SK-N-SH (cell line): ENCODE measurements at regions not wholly inside any gene's neighbourhood (a gene's known extent, or its start where the extent isn't known, plus 50 kb on each side); places are given as distances from the start of the nearest gene placed in this dataset.
A peak's percentile ranks its signal among the peaks of the same experiment; 100 is the strongest.

Experiments
- CTCF ChIA-PET: fragments of 300-600, 350-600 bp; formaldehyde crosslinking; extraction: SDS; loops from one replicate; lab custom pipeline; 2021; lab: Yijun Ruan, JAX
- POLR2A ChIA-PET: fragments of 350-600 bp; sonication (Branson Sonifier 250); formaldehyde crosslinking; extraction: SDS; loops from one replicate; lab custom pipeline; 2020; ENCODE audit warnings: antibody characterized with exemption, inconsistent platforms; lab: Yijun Ruan, JAX
- DNase-seq: peaks from one replicate; pipeline ENCODE4 v3.0.0; 2012
- H2AFZ ChIP-seq: fragments of 200-600 bp; sonication (generic); 2 replicates; pipeline ENCODE4 v1.8.1; 2016; ENCODE audit warnings: antibody characterized with exemption, mild to moderate bottlenecking, low read depth
- H3F3A ChIP-seq: fragments of 200-600 bp; sonication (generic); replicated peaks from 2 replicates; pipeline ENCODE3; 2016; ENCODE audit warnings: antibody characterized with exemption, mild to moderate bottlenecking; ENCODE audit not compliant: insufficient read depth
- H3K27ac ChIP-seq, 2 experiments: fragments of 200-500 bp in 1 of 2; fragments of 200-600 bp in 1 of 2; sonication (Bioruptor generic) in 1 of 2; sonication (generic), shearing (Covaris generic) in 1 of 2; 2 replicates each; pipeline versions ENCODE4 v1.5.1 to v1.6.1; 2014 to 2016; ENCODE audit warnings: low read depth in 2 of 2, inconsistent platforms in 1 of 2, low read length in 1 of 2, mild to moderate bottlenecking in 1 of 2, mixed read lengths in 1 of 2
- H3K27me3 ChIP-seq: fragments of 200-600 bp; sonication (generic), shearing (Covaris generic); 2 replicates; pipeline ENCODE4 v1.6.1; 2016; ENCODE audit warnings: mixed run types; ENCODE audit not compliant: insufficient read depth
- H3K36me3 ChIP-seq, 2 experiments: fragments of 200-500 bp in 1 of 2; fragments of 200-600 bp in 1 of 2; sonication (Bioruptor generic) in 1 of 2; sonication (generic) in 1 of 2; replicated peaks in 1 of 2; 2 replicates each; pipeline versions ENCODE3 to v1.5.1; 2014 to 2016; ENCODE audit warnings: low read length in 1 of 2, mild to moderate bottlenecking in 1 of 2; ENCODE audit not compliant: insufficient read depth in 2 of 2, control insufficient read depth in 1 of 2
- H3K4me1 ChIP-seq, 2 experiments: fragments of 200-500 bp in 1 of 2; fragments of 200-600 bp in 1 of 2; sonication (Bioruptor generic) in 1 of 2; sonication (generic), shearing (Covaris generic) in 1 of 2; 2 replicates each; pipeline versions ENCODE4 v1.5.1 to v1.6.1; 2014 to 2016; ENCODE audit warnings: low read depth in 1 of 2, low read length in 1 of 2, mixed run types in 1 of 2; ENCODE audit not compliant: insufficient read depth in 2 of 2, control insufficient read depth in 1 of 2
- H3K4me2 ChIP-seq: fragments of 200-600 bp; sonication (generic), shearing (Covaris generic); 2 replicates; pipeline ENCODE4 v1.6.1; 2017; ENCODE audit warnings: mixed run types
- H3K4me3 ChIP-seq, 2 experiments: fragments of 200-500 bp in 1 of 2; fragments of 200-600 bp in 1 of 2; sonication (Bioruptor generic) in 1 of 2; sonication (generic), shearing (Covaris generic) in 1 of 2; 2 replicates each; pipeline versions ENCODE4 v1.5.1 to v1.8.1; 2014 to 2016; ENCODE audit warnings: low read depth in 2 of 2, inconsistent platforms in 1 of 2, low read length in 1 of 2, mild to moderate bottlenecking in 1 of 2, mixed read lengths in 1 of 2, moderate library complexity in 1 of 2
- H3K79me2 ChIP-seq: fragments of 200-600 bp; sonication (generic); 2 replicates; pipeline ENCODE4 v1.8.1; 2017; ENCODE audit warnings: mild to moderate bottlenecking; ENCODE audit not compliant: insufficient read depth
- H3K9ac ChIP-seq: fragments of 200-600 bp; sonication (generic); 2 replicates; pipeline ENCODE4 v1.6.1; 2017; ENCODE audit warnings: mixed run types
- H3K9me2 ChIP-seq: fragments of 200-600 bp; sonication (generic); 2 replicates; pipeline ENCODE4 v1.6.1; 2017; ENCODE audit warnings: mixed run types
- H3K9me3 ChIP-seq: fragments of 200-600 bp; sonication (generic); 2 replicates; pipeline ENCODE4 v1.6.1; 2017; ENCODE audit warnings: mixed run types, mild to moderate bottlenecking, moderate library complexity
- H4K20me1 ChIP-seq: fragments of 200-600 bp; sonication (generic); 2 replicates; pipeline ENCODE4 v1.6.1; 2017; ENCODE audit warnings: mild to moderate bottlenecking, mixed run types; ENCODE audit not compliant: insufficient read depth
- CHD2 ChIP-seq: fragments of 150-350 bp; IDR thresholded peaks from 2 replicates; pipeline ENCODE4 v1.6.1; 2018; ENCODE audit warnings: low read length; ENCODE audit not compliant: partially characterized antibody
- ELF1 ChIP-seq: IDR thresholded peaks from 2 replicates; pipeline ENCODE4 v1.4.0; 2012
- FOSL2 ChIP-seq: IDR thresholded peaks from 2 replicates; pipeline ENCODE4 v1.4.0; 2012; ENCODE audit warnings: low read depth, mild to moderate bottlenecking, moderate library complexity, borderline replicate concordance
- FOXM1 ChIP-seq: IDR thresholded peaks from 2 replicates; pipeline ENCODE4 v1.4.0; 2012; ENCODE audit warnings: low read depth, mild to moderate bottlenecking
- MXI1 ChIP-seq: IDR thresholded peaks from 2 replicates; pipeline ENCODE4 v1.6.1; 2012; ENCODE audit warnings: mild to moderate bottlenecking, low read depth, low read length, improper control_type of control experiment
- NRF1 ChIP-seq: IDR thresholded peaks from 2 replicates; pipeline ENCODE4 v1.6.1; 2012; ENCODE audit warnings: low read depth, mild to moderate bottlenecking, low read length
- POLR2AphosphoS5 ChIP-seq: IDR thresholded peaks from 2 replicates; pipeline ENCODE4 v1.6.1; 2012; ENCODE audit warnings: low read depth, low read length
- REST ChIP-seq: IDR thresholded peaks from 2 replicates; pipeline ENCODE4 v1.6.1; 2012; ENCODE audit warnings: mild to moderate bottlenecking, low read depth, low read length, moderate library complexity
- RXRA ChIP-seq: IDR thresholded peaks from 2 replicates; pipeline ENCODE4 v1.4.0; 2012; ENCODE audit warnings: low read depth, mild to moderate bottlenecking, borderline replicate concordance
- SIN3A ChIP-seq: IDR thresholded peaks from 2 replicates; pipeline ENCODE4 v1.6.1; 2012; ENCODE audit warnings: low read depth, mild to moderate bottlenecking, low read length, moderate library complexity, borderline replicate concordance
- TAF1 ChIP-seq: IDR thresholded peaks from 2 replicates; pipeline ENCODE4 v1.6.1; 2012; ENCODE audit warnings: low read depth, mild to moderate bottlenecking, low read length, moderate library complexity, borderline replicate concordance
- YY1 ChIP-seq: IDR thresholded peaks from 2 replicates; pipeline ENCODE4 v1.4.0; 2012; ENCODE audit warnings: low read depth, mild to moderate bottlenecking
- ZBTB33 ChIP-seq: IDR thresholded peaks from 2 replicates; pipeline ENCODE4 v1.4.0; 2012; ENCODE audit warnings: low read depth, borderline replicate concordance
- WGBS: methylation state at CpG from one replicate; pipeline ENCODE4 v1.1.6; 2017; ENCODE audit warnings: low lambda C conversion rate; 5-methylcytosine and 5-hydroxymethylcytosine counted together
- TF ChIP-seq, protein P1 (sequence below): IDR thresholded peaks from 2 replicates; pipeline ENCODE4 v1.4.0; 2012; ENCODE audit warnings: low read depth, borderline replicate concordance
- TF ChIP-seq, protein P2 (sequence below): fragments of 200-600 bp; sonication (generic); IDR thresholded peaks from 2 replicates; pipeline ENCODE4 v1.6.1; 2017; ENCODE audit warnings: antibody characterized with exemption, mild to moderate bottlenecking, moderate library complexity
- TF ChIP-seq, protein P3 (sequence below): IDR thresholded peaks from 2 replicates; pipeline ENCODE4; 2012

GRCh38 chr14:85315733-85316290, 214.1 kb upstream of the FLRT2 start:
- Histone ChIP-seq H3K79me2 (no peaks in the 10 kb centered on the region), H3K4me2 (peak overlapping the region; percentile 21; the same call in 1 of the 2 replicates), H2AFZ (peak overlapping the region; percentile 44; the same call in 1 of the 2 replicates), H3K9me2 (no peaks in the 10 kb centered on the region), H3K4me3 (no peak overlapping the region), H4K20me1 (no peaks in the 10 kb centered on the region), H3K9me3 (no peaks in the 10 kb centered on the region), H3K9ac (peak overlapping the region; percentile 11; the same call in 1 of the 2 replicates), H3K27ac (peak overlapping the region; percentile 55 to 72), H3F3A (peaks cover 35% of the 10 kb centered on the region), H3K4me1 (peaks cover 0 to 13% of the 10 kb centered on the region in 2 experiments; a peak in 3 of 4 replicates), H3K36me3 (no peaks in the 10 kb centered on the region), H3K27me3 (no peaks in the 10 kb centered on the region)
- WGBS: 13% methylated on average over 5 of the region's 5 CpGs
- TF ChIP-seq, protein P1, sequence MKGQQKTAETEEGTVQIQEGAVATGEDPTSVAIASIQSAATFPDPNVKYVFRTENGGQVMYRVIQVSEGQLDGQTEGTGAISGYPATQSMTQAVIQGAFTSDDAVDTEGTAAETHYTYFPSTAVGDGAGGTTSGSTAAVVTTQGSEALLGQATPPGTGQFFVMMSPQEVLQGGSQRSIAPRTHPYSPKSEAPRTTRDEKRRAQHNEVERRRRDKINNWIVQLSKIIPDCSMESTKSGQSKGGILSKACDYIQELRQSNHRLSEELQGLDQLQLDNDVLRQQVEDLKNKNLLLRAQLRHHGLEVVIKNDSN: no peak
- TF ChIP-seq NRF1: no peak
- no peak for TF ChIP-seq TAF1
- POLR2A ChIA-PET: no interaction called here
- CTCF ChIA-PET: no interaction called here
- DNase-seq: no peak

- no peak overlapping the region for H3K4me2 ChIP-seq
- no peaks in the 10 kb centered on the region for H4K20me1 ChIP-seq
- H3K4me3 ChIP-seq: no peak overlapping the region
- DNase-seq: no peak
- peak overlapping the region in 1 of 2 experiments; percentile 55; a peak in 3 of 4 replicates for H3K27ac ChIP-seq
- no peaks in the 10 kb centered on the region for H3K9me3 ChIP-seq
- H3K36me3 ChIP-seq: no peaks in the 10 kb centered on the region
- H3K9me2 ChIP-seq: no peaks in the 10 kb centered on the region
- no peaks in the 10 kb centered on the region for H3K79me2 ChIP-seq
- peaks cover 35% of the 10 kb centered on the region for H3F3A ChIP-seq
- peaks cover 0 to 13% of the 10 kb centered on the region in 2 experiments; a peak in 3 of 4 replicates for H3K4me1 ChIP-seq
- H2AFZ ChIP-seq: peak overlapping the region; percentile 78; the same call in 1 of the 2 replicates
- peak overlapping the region; percentile 1; the same call in 1 of the 2 replicates for H3K9ac ChIP-seq
- ChIA-PET CTCF (no interaction called here), POLR2A (no interaction called here)
- WGBS: 19% methylated on average over 2 of the region's 2 CpGs
- no peaks in the 10 kb centered on the region for H3K27me3 ChIP-seq
- TF ChIP-seq SIN3A: no peak
- TF ChIP-seq FOSL2: no peak
- TF ChIP-seq, protein P2, sequence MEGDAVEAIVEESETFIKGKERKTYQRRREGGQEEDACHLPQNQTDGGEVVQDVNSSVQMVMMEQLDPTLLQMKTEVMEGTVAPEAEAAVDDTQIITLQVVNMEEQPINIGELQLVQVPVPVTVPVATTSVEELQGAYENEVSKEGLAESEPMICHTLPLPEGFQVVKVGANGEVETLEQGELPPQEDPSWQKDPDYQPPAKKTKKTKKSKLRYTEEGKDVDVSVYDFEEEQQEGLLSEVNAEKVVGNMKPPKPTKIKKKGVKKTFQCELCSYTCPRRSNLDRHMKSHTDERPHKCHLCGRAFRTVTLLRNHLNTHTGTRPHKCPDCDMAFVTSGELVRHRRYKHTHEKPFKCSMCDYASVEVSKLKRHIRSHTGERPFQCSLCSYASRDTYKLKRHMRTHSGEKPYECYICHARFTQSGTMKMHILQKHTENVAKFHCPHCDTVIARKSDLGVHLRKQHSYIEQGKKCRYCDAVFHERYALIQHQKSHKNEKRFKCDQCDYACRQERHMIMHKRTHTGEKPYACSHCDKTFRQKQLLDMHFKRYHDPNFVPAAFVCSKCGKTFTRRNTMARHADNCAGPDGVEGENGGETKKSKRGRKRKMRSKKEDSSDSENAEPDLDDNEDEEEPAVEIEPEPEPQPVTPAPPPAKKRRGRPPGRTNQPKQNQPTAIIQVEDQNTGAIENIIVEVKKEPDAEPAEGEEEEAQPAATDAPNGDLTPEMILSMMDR: no peak
- TF ChIP-seq RXRA: no peak
- no peak for TF ChIP-seq ZBTB33
- no peak for TF ChIP-seq MXI1
- TF ChIP-seq FOXM1: no peak
- TF ChIP-seq ELF1: no peak
- TF ChIP-seq CHD2: no peak
- no peak for TF ChIP-seq YY1
- TF ChIP-seq POLR2AphosphoS5: no peak
- TF ChIP-seq TAF1: no peak
- no peak for TF ChIP-seq REST
- TF ChIP-seq, protein P3, sequence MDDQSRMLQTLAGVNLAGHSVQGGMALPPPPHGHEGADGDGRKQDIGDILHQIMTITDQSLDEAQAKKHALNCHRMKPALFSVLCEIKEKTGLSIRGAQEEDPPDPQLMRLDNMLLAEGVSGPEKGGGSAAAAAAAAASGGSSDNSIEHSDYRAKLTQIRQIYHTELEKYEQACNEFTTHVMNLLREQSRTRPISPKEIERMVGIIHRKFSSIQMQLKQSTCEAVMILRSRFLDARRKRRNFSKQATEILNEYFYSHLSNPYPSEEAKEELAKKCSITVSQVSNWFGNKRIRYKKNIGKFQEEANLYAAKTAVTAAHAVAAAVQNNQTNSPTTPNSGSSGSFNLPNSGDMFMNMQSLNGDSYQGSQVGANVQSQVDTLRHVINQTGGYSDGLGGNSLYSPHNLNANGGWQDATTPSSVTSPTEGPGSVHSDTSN: no peak
Measured at GRCh38 chr14:85316701-85317410, 213.1 kb upstream of the FLRT2 start.
